HG02798 (cell line): ENCODE measurements at regions not wholly inside any gene's neighbourhood (a gene's known extent, or its start where the extent isn't known, plus 50 kb on each side); places are given as distances from the start of the nearest gene placed in this dataset.

Source experiments
- ATAC-seq: cut with Tn5 transposase; IDR thresholded peaks from one replicate; pipeline ENCODE4 v1.9.1; 2021; ENCODE audit warnings: mild to moderate bottlenecking; ENCODE audit not compliant: unreplicated experiment, poor library complexity

DNA sequence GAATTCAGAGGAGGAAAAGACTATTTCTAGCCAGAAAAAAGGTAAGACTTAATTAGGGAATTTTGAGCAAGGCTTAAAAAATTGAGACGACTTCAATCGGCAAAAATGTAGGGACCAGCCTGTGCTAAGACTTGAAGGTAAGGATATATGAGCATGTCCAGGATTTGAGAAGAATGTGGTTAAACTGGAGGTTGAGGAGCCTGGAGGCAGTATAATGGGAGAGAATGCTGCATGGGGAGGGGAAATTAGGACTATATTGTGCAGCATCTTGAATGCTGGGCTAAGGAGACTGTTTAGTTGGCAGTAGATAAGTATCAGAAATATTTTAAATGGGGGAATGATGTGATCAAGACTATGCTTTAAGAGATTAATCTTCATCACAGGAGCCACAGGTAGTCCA, 53.1 kb upstream of the PCGF5 start:
- ATAC-seq = no peak

DNA sequence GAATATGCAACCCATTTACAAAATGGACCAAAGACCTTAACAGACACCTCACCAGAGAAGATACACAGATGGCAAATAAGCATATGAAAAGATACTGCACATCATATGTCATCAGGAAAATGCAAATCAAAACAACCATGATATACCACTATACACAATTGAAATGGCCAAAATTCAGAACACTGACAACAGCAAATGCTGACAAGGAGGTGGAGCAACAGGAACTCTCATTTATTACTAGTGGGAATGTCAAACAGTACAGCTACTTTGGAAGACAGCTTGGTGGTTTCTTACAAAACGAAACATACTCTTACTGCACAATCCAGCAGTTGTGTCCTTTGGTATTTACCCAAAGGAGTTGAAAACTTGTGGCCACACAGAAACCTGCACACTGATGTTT, 50.0 kb upstream of the PCGF5 start:
- ATAC-seq = no peak
